ENCODE measurements at regions not wholly inside any gene's neighbourhood (a gene's known extent, or its start where the extent isn't known, plus 50 kb on each side); places are given as distances from the start of the nearest gene placed in this dataset.

GRCh38 chr1:213560226-213560625 lies 427.5 kb upstream of the PROX1 start:
- no peak for DNase-seq (ENCODE audit: insufficient read length)
- no peak for FAIRE-seq
- TF ChIP-seq POLR2A (IDR thresholded peaks at IDR 0.05; ENCODE audit: low read depth, low read length) (no peak), TAF1 (IDR thresholded peaks at IDR 0.05; ENCODE audit: borderline replicate concordance, low read depth, low read length) (no peak), POLR2AphosphoS5 (IDR thresholded peaks at IDR 0.05; ENCODE audit: low read depth, low read length) (no peak)

- TF ChIP-seq POLR2AphosphoS5 (IDR thresholded peaks at IDR 0.05; ENCODE audit: low read depth, low read length) (no peak), TAF1 (IDR thresholded peaks at IDR 0.05; ENCODE audit: borderline replicate concordance, low read depth, low read length) (no peak), POLR2A (IDR thresholded peaks at IDR 0.05; ENCODE audit: low read depth, low read length) (no peak)
- FAIRE-seq (no peak), DNase-seq (ENCODE audit: insufficient read length) (no peak)
Measured at GRCh38 chr1:213561870-213562269, 425.9 kb upstream of the PROX1 start.

GRCh38 chr1:213564215-213564659 lies 423.5 kb upstream of the PROX1 start:
- no peak for FAIRE-seq
- DNase-seq (ENCODE audit: insufficient read length), result no peak
- TF ChIP-seq POLR2AphosphoS5 (IDR thresholded peaks at IDR 0.05; ENCODE audit: low read depth, low read length), result no peak
- TF ChIP-seq POLR2A (IDR thresholded peaks at IDR 0.05; ENCODE audit: low read depth, low read length), result no peak
- TF ChIP-seq TAF1 (IDR thresholded peaks at IDR 0.05; ENCODE audit: borderline replicate concordance, low read depth, low read length), result no peak

- no peak for FAIRE-seq
- no peak for DNase-seq (ENCODE audit: insufficient read length)
Measured at GRCh38 chr1:213568929-213569815, 418.6 kb upstream of the PROX1 start.

GRCh38 chr1:213569816-213570150 lies 418.0 kb upstream of the PROX1 start:
- TF ChIP-seq TAF1 (IDR thresholded peaks at IDR 0.05; ENCODE audit: borderline replicate concordance, low read depth, low read length) (no peak), POLR2AphosphoS5 (IDR thresholded peaks at IDR 0.05; ENCODE audit: low read depth, low read length) (no peak), POLR2A (IDR thresholded peaks at IDR 0.05; ENCODE audit: low read depth, low read length) (no peak)
- no peak for DNase-seq (ENCODE audit: insufficient read length)
- no peak for FAIRE-seq

More at GRCh38 chr1:213568929-213569815, 418.6 kb upstream of the PROX1 start:
- TF ChIP-seq POLR2A (IDR thresholded peaks at IDR 0.05; ENCODE audit: low read depth, low read length), result no peak

- DNase-seq (ENCODE audit: insufficient read length), result no peak
Measured at GRCh38 chr1:213570487-213570886, 417.3 kb upstream of the PROX1 start.

GRCh38 chr1:213571419-213571818 lies 416.4 kb upstream of the PROX1 start:
- FAIRE-seq, result no peak
- no peak for DNase-seq (ENCODE audit: insufficient read length)
- TF ChIP-seq POLR2A (IDR thresholded peaks at IDR 0.05; ENCODE audit: low read depth, low read length) (no peak), POLR2AphosphoS5 (IDR thresholded peaks at IDR 0.05; ENCODE audit: low read depth, low read length) (no peak), TAF1 (IDR thresholded peaks at IDR 0.05; ENCODE audit: borderline replicate concordance, low read depth, low read length) (no peak)

More at GRCh38 chr1:213570487-213570886, 417.3 kb upstream of the PROX1 start:
- no peak for TF ChIP-seq POLR2A (IDR thresholded peaks at IDR 0.05; ENCODE audit: low read depth, low read length)
- TF ChIP-seq POLR2AphosphoS5 (IDR thresholded peaks at IDR 0.05; ENCODE audit: low read depth, low read length), result no peak
- TF ChIP-seq TAF1 (IDR thresholded peaks at IDR 0.05; ENCODE audit: borderline replicate concordance, low read depth, low read length), result no peak
- FAIRE-seq, result no peak

- no peak for DNase-seq (ENCODE audit: insufficient read length)
- no peak for FAIRE-seq
- TF ChIP-seq TAF1 (IDR thresholded peaks at IDR 0.05; ENCODE audit: borderline replicate concordance, low read depth, low read length) (no peak), POLR2AphosphoS5 (IDR thresholded peaks at IDR 0.05; ENCODE audit: low read depth, low read length) (no peak), POLR2A (IDR thresholded peaks at IDR 0.05; ENCODE audit: low read depth, low read length) (no peak)
Measured at GRCh38 chr1:213571843-213572242, 415.9 kb upstream of the PROX1 start.

GRCh38 chr1:213572912-213573647 lies 414.7 kb upstream of the PROX1 start:
- TF ChIP-seq POLR2A (IDR thresholded peaks at IDR 0.05; ENCODE audit: low read depth, low read length) (no peak), POLR2AphosphoS5 (IDR thresholded peaks at IDR 0.05; ENCODE audit: low read depth, low read length) (no peak), TAF1 (IDR thresholded peaks at IDR 0.05; ENCODE audit: borderline replicate concordance, low read depth, low read length) (no peak)
- no peak for DNase-seq (ENCODE audit: insufficient read length)
- FAIRE-seq, result no peak

- DNase-seq (ENCODE audit: insufficient read length) (no peak), FAIRE-seq (no peak)
- TF ChIP-seq POLR2A (IDR thresholded peaks at IDR 0.05; ENCODE audit: low read depth, low read length) (no peak), POLR2AphosphoS5 (IDR thresholded peaks at IDR 0.05; ENCODE audit: low read depth, low read length) (no peak), TAF1 (IDR thresholded peaks at IDR 0.05; ENCODE audit: borderline replicate concordance, low read depth, low read length) (no peak)
Measured at GRCh38 chr1:213573648-213574009, 414.1 kb upstream of the PROX1 start.

- FAIRE-seq (no peak), DNase-seq (ENCODE audit: insufficient read length) (no peak)
- no peak for TF ChIP-seq POLR2A (IDR thresholded peaks at IDR 0.05; ENCODE audit: low read depth, low read length)
- TF ChIP-seq POLR2AphosphoS5 (IDR thresholded peaks at IDR 0.05; ENCODE audit: low read depth, low read length), result no peak
- no peak for TF ChIP-seq TAF1 (IDR thresholded peaks at IDR 0.05; ENCODE audit: borderline replicate concordance, low read depth, low read length)
Measured at GRCh38 chr1:213582976-213583567, 404.7 kb upstream of the PROX1 start.

All from GM12892 (cell line).